K562 (cell line): ENCODE measurements at regions not wholly inside any gene's neighbourhood (a gene's known extent, or its start where the extent isn't known, plus 50 kb on each side); places are given as distances from the start of the nearest gene placed in this dataset.
A peak's percentile ranks its signal among the peaks of the same experiment; 100 is the strongest.

Source experiments
- ATAC-seq: fragments of 200-7000 bp; cut with Tn5 transposase; 3 replicates; pipeline ENCODE4 v1.9.1; 2020; ENCODE audit warnings: moderate library complexity
- BruUV-seq: library from RNA; stranded (reverse); fragments of 400-500 nt; replicated peaks from 2 replicates; lab custom pipeline; 2021; lab: Mats Ljungman, UMichigan
- CTCF ChIA-PET: fragments of 300-600 bp; formaldehyde crosslinking; extraction: SDS; loops from one replicate; lab custom pipeline; 2021; ENCODE audit warnings: low intra/inter-chr PET ratio; lab: Yijun Ruan, JAX
- POLR2A ChIA-PET: fragments of 300-600, 350-650 bp; sonication (Branson Sonifier 250); formaldehyde crosslinking; extraction: SDS; loops from one replicate; lab custom pipeline; 2021; ENCODE audit warnings: antibody characterized with exemption, inconsistent platforms; lab: Yijun Ruan, JAX
- DNase-seq, 4 experiments: peaks; one replicate each; pipeline versions ENCODE4 v3.0.0 to v3.0.0-alpha.2; 2011 to 2018; ENCODE audit warnings: low spot score in 3 of 4, mixed read lengths in 3 of 4; ENCODE audit errors: extremely low read depth in 1 of 4
- FAIRE-seq: peaks from 2 replicates; lab custom pipeline; 2011; peaks lifted over from hg19 to GRCh38; lab: Jason Lieb, UNC
- H2AFZ ChIP-seq: 2 replicates; pipeline ENCODE4 v1.6.0; 2011; ENCODE audit warnings: low read depth, low read length, control low read depth, inconsistent platforms
- H3K27ac ChIP-seq: fragments of 200-600 bp; 3 replicates; pipeline ENCODE4 v1.8.0; 2011; ENCODE audit warnings: low read depth, mild to moderate bottlenecking, control low read depth, inconsistent platforms, low read length, moderate library complexity, mixed read lengths; ENCODE audit errors: extremely low read depth
- H3K27me3 ChIP-seq, 2 experiments: fragments of 300-600 bp in 1 of 2; 2 replicates in 1 of 2; 3 replicates in 1 of 2; pipeline versions ENCODE4 v1.6.0 to v1.8.0; 2011; ENCODE audit warnings: inconsistent platforms in 2 of 2, low read length in 2 of 2, mild to moderate bottlenecking in 1 of 2, mixed read lengths in 1 of 2, moderate library complexity in 1 of 2; ENCODE audit not compliant: control insufficient read depth in 2 of 2, insufficient read depth in 2 of 2
- H3K36me3 ChIP-seq: fragments of 300-600 bp; 3 replicates; pipeline ENCODE4 v1.8.0; 2011; ENCODE audit warnings: mild to moderate bottlenecking, low read length, inconsistent platforms; ENCODE audit not compliant: control insufficient read depth, insufficient read depth
- H3K4me1 ChIP-seq, 2 experiments: fragments of 200-600 bp in 1 of 2; replicated peaks in 1 of 2; 2 replicates in 1 of 2; 3 replicates in 1 of 2; pipeline versions ENCODE4 v1.5.1 to v1.8.0; 2011; ENCODE audit warnings: inconsistent platforms in 2 of 2, low read length in 2 of 2, mild to moderate bottlenecking in 1 of 2, mixed read lengths in 1 of 2, moderate library complexity in 1 of 2; ENCODE audit not compliant: control insufficient read depth in 2 of 2, insufficient read depth in 2 of 2
- H3K4me2 ChIP-seq: 2 replicates; pipeline ENCODE4 v1.6.1; 2011; ENCODE audit warnings: low read length, control low read depth, inconsistent platforms, mixed read lengths; ENCODE audit not compliant: insufficient read depth
- H3K4me3 ChIP-seq: fragments of 200-600 bp; sonication (generic), shearing (Covaris generic); 2 replicates; pipeline ENCODE4 v1.5.1; 2016; ENCODE audit warnings: control low read depth, inconsistent platforms
- H3K79me2 ChIP-seq: fragments of 200-600 bp; 3 replicates; pipeline ENCODE4 v1.8.0; 2011; ENCODE audit warnings: low read length, inconsistent platforms; ENCODE audit not compliant: control insufficient read depth, insufficient read depth
- H3K9ac ChIP-seq, 2 experiments: 2 replicates each; pipeline versions ENCODE4 v1.6.0 to v1.6.1; 2011; ENCODE audit warnings: low read depth in 2 of 2, low read length in 2 of 2, control low read depth in 1 of 2, inconsistent platforms in 1 of 2, mild to moderate bottlenecking in 1 of 2, mixed read lengths in 1 of 2; ENCODE audit not compliant: insufficient read depth in 1 of 2
- H3K9me1 ChIP-seq: one replicate; pipeline ENCODE4 v1.6.0; 2011; ENCODE audit warnings: inconsistent platforms, mild to moderate bottlenecking, low read length, moderate library complexity; ENCODE audit not compliant: control insufficient read depth, insufficient read depth
- H3K9me3 ChIP-seq: replicated peaks from 2 replicates; pipeline ENCODE4 v1.5.1; 2011; ENCODE audit warnings: low read depth, low read length, inconsistent platforms; ENCODE audit not compliant: control insufficient read depth, insufficient read depth
- H4K20me1 ChIP-seq: replicated peaks from 2 replicates; pipeline ENCODE4 v1.6.1; 2011; ENCODE audit warnings: low read length, inconsistent platforms, mixed read lengths; ENCODE audit not compliant: control insufficient read depth, insufficient read depth
- C11orf30 ChIP-seq: fragments of 450-650 bp; IDR thresholded peaks from 2 replicates; pipeline ENCODE4 v1.6.1; 2016; ENCODE audit warnings: low read depth, mild to moderate bottlenecking
- FOXA1 ChIP-seq: fragments of 450-650 bp; IDR thresholded peaks from 2 replicates; pipeline ENCODE4 v1.6.1; 2016; ENCODE audit warnings: mild to moderate bottlenecking, borderline replicate concordance
- MAFF ChIP-seq: IDR thresholded peaks from 2 replicates; pipeline ENCODE4 v1.6.1; 2012; ENCODE audit warnings: low read length, improper control_type of control experiment
- MAFG ChIP-seq: fragments of 450-650 bp; conservative IDR thresholded peaks from 2 replicates; pipeline ENCODE4 v1.6.1; 2016; ENCODE audit warnings: missing genetic modification characterization, missing compliant biosample characterization
- MAFK ChIP-seq: IDR thresholded peaks from 2 replicates; pipeline ENCODE4 v1.6.1; 2011; ENCODE audit warnings: low read length, improper control_type of control experiment
- ZNF316 ChIP-seq: fragments of 450-650 bp; IDR thresholded peaks from 2 replicates; pipeline ENCODE4 v1.6.1; 2016
- WGBS: fragments of 100-300 bp; shearing (Covaris generic); methylation state at CpG from one replicate; pipeline ENCODE4 v1.1.6; 2016; ENCODE audit warnings: low coverage, mixed read lengths; ENCODE audit not compliant: insufficient coverage; ENCODE audit errors: missing lambda C conversion rate; 5-methylcytosine and 5-hydroxymethylcytosine counted together
- in situ Hi-C: fragments of 300-500 bp; cut with MboI; formaldehyde crosslinking; loops from 4 replicates; pipeline ENCODE4 v1.15.0; 2018; ENCODE audit warnings: inconsistent platforms, mixed read lengths
- intact Hi-C: fragments of 100-400 bp; cut with micrococcal nuclease; formaldehyde crosslinking; loops from 2 replicates; pipeline ENCODE4 v1.14.2; 2022

DNA sequence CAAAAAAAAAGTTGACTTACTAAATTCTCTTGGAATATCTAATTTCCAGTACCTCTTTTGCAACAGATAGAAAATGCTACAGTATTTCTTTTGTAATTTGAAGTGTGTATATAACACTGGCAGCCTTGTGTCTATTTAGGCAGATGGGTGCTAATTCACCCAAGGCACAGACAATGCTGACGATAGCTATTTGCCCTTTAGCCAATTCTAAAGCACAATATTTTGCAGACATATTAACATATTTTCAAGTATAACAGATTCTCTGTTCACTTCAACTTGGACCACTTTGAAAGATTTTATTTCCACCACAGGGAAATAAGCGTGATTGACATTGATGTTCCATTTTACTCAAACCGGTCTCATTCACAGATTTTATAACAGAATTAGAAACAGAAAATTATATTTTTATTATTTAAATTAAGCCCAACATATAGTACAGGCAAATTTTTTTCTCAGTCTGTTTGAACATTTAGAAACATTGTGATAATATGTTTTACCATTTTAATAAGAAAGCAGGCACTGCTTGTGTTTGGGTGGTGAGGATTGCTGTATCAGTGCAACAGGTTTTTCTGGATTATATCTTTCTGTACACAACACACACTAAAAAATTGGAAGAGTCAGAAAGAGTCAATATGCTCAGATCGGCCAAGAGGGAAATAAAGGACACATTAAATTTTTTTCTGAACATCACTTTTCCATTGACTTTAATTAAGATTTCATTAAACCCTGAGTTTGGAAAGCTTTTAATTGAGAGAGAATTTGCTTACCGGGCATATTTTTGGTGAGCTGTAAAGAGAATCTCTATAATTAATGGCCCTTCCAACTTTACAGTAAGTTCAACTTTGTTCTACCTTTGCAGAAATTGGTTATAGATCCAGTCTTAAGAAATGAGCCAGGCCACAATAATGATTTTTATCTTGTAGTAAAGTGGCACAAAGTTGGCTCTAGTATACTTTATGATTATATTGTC is 327.3 kb upstream of the NR2F2 start:
- Histone ChIP-seq H3K9me3 (no peaks in the 10 kb centered on the region), H3K9ac (no peak overlapping the region), H3K36me3 (no peaks in the 10 kb centered on the region), H4K20me1 (no peaks in the 10 kb centered on the region), H3K9me1 (no peaks in the 10 kb centered on the region), H3K27ac (no peak overlapping the region), H2AFZ (no peak overlapping the region), H3K79me2 (no peaks in the 10 kb centered on the region), H3K4me2 (no peak overlapping the region), H3K27me3 (no peaks in the 10 kb centered on the region), H3K4me3 (no peak overlapping the region), H3K4me1 (no peaks in the 10 kb centered on the region)
- CTCF ChIA-PET = no interaction called here
- in situ Hi-C loops (no loop called here), intact Hi-C loops (no loop called here)
- WGBS = 70% methylated on average over 5 of the region's 5 CpGs
- ATAC-seq = no peak
- POLR2A ChIA-PET = interaction anchor here (0.6 kb wide), 1 partner anchor 378 kb away, joined by 3 read pairs; no protein-coding TSS in a partner anchor
- no peak for FAIRE-seq
- no TSS peak for BruUV-seq
- TF ChIP-seq ZNF316 = peak; percentile 80
- peak; percentile 65; the same call in 1 of the 2 replicates for TF ChIP-seq MAFK
- TF ChIP-seq MAFG (tag) = peak; percentile 53; the same call in 1 of the 2 replicates
- peak; percentile 71 for TF ChIP-seq C11orf30
- no peak for TF ChIP-seq FOXA1
- peak; percentile 75 for TF ChIP-seq MAFF
- DNase-seq = no peak
